ENCODE measurements at regions not wholly inside any gene's neighbourhood (a gene's known extent, or its start where the extent isn't known, plus 50 kb on each side); places are given as distances from the start of the nearest gene placed in this dataset.

DNA sequence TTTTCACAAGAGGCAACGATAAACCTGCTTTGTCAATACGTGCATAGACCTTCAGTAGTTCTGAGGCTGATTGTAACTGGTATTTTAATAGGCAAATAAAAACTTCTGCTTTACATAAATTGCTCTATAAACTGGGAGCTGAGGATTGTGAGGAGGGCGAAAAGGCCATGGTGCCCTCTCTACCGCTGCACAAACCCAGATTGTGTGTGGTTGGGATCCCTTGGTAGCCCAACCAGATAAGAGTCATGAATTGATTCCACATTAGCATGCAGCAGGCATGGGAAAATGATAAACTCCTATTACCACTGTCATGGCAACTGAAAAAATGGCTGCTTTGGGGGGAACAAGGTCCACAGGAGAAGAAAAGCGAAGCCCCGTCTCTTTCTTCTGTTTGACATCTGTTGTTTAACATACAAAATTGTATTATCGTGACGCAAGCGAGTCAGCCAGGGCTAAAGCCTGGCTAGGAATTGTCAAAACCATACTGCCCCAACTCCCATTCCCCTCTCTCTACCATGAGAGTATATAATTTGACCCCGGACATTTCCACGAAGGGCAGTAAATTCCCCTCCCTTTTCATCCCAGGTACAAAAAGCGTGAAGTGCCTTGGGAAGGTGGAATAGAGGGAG lies 157.8 kb upstream of the SALL4 start:
- no peaks in the 10 kb centered on the region for H3K79me2 ChIP-seq (ENCODE audit: insufficient read depth, low read depth, low read length)
- DNase-seq (ENCODE audit: low spot score), result no peak
- H3K4me2 ChIP-seq (ENCODE audit: low read length), result no peak overlapping the region
- ChIA-PET CTCF (ENCODE audit: unreplicated experiment) (no interaction called here), POLR2A (no interaction called here)
- no peak overlapping the region for H3K4me3 ChIP-seq (ENCODE audit: low read depth, low read length, poor library complexity, severe bottlenecking)
- no TSS peak for BruUV-seq (replicated peaks)
- no peak overlapping the region for H2AFZ ChIP-seq (ENCODE audit: low read length)
- no peaks in the 10 kb centered on the region for H4K20me1 ChIP-seq (ENCODE audit: insufficient read depth, low read length)
- H3K36me3 ChIP-seq (ENCODE audit: insufficient read depth, low read length), result no peaks in the 10 kb centered on the region
- intact Hi-C loops (cut with micrococcal nuclease; ENCODE audit: unreplicated experiment), result no loop called here
- no peaks in the 10 kb centered on the region for H3K9me3 ChIP-seq (ENCODE audit: low read length)
- no peaks in the 10 kb centered on the region for H3K9me2 ChIP-seq (ENCODE audit: insufficient read depth, low read length)
- H3K27ac ChIP-seq (ENCODE audit: low read depth, low read length, poor library complexity, severe bottlenecking), result no peak overlapping the region
- H3K4me1 ChIP-seq (ENCODE audit: insufficient read depth, low read length, poor library complexity, severe bottlenecking), result no peaks in the 10 kb centered on the region
- TF ChIP-seq EZH2phosphoT487 (IDR thresholded peaks at IDR 0.05; ENCODE audit: borderline replicate concordance, low read depth, low read length), result no peak
- TF ChIP-seq, protein P1, sequence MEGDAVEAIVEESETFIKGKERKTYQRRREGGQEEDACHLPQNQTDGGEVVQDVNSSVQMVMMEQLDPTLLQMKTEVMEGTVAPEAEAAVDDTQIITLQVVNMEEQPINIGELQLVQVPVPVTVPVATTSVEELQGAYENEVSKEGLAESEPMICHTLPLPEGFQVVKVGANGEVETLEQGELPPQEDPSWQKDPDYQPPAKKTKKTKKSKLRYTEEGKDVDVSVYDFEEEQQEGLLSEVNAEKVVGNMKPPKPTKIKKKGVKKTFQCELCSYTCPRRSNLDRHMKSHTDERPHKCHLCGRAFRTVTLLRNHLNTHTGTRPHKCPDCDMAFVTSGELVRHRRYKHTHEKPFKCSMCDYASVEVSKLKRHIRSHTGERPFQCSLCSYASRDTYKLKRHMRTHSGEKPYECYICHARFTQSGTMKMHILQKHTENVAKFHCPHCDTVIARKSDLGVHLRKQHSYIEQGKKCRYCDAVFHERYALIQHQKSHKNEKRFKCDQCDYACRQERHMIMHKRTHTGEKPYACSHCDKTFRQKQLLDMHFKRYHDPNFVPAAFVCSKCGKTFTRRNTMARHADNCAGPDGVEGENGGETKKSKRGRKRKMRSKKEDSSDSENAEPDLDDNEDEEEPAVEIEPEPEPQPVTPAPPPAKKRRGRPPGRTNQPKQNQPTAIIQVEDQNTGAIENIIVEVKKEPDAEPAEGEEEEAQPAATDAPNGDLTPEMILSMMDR (conservative IDR thresholded peaks at IDR 0.05; ENCODE audit: low read length), result no peak

GRCh38 chr20:51959066-51959542 lies 156.8 kb upstream of the SALL4 start:
- Histone ChIP-seq H2AFZ (ENCODE audit: low read length) (no peak overlapping the region; the same call in 1 of the 2 replicates), H3K36me3 (ENCODE audit: insufficient read depth, low read length) (no peaks in the 10 kb centered on the region), H3K27ac (ENCODE audit: low read depth, low read length, poor library complexity, severe bottlenecking) (no peak overlapping the region), H4K20me1 (ENCODE audit: insufficient read depth, low read length) (no peaks in the 10 kb centered on the region), H3K4me1 (ENCODE audit: insufficient read depth, low read length, poor library complexity, severe bottlenecking) (no peaks in the 10 kb centered on the region), H3K4me3 (ENCODE audit: low read depth, low read length, poor library complexity, severe bottlenecking) (no peak overlapping the region), H3K4me2 (ENCODE audit: low read length) (no peak overlapping the region), H3K9me2 (ENCODE audit: insufficient read depth, low read length) (no peaks in the 10 kb centered on the region), H3K79me2 (ENCODE audit: insufficient read depth, low read depth, low read length) (no peaks in the 10 kb centered on the region), H3K9me3 (ENCODE audit: low read length) (no peaks in the 10 kb centered on the region)
- no peak for DNase-seq (ENCODE audit: low spot score)
- intact Hi-C loops (cut with micrococcal nuclease; ENCODE audit: unreplicated experiment), result no loop called here
- ChIA-PET POLR2A (no interaction called here), CTCF (ENCODE audit: unreplicated experiment) (no interaction called here)
- TF ChIP-seq, protein P1 (conservative IDR thresholded peaks at IDR 0.05; ENCODE audit: low read length), result no peak
- BruUV-seq (replicated peaks), result no TSS peak

DNA sequence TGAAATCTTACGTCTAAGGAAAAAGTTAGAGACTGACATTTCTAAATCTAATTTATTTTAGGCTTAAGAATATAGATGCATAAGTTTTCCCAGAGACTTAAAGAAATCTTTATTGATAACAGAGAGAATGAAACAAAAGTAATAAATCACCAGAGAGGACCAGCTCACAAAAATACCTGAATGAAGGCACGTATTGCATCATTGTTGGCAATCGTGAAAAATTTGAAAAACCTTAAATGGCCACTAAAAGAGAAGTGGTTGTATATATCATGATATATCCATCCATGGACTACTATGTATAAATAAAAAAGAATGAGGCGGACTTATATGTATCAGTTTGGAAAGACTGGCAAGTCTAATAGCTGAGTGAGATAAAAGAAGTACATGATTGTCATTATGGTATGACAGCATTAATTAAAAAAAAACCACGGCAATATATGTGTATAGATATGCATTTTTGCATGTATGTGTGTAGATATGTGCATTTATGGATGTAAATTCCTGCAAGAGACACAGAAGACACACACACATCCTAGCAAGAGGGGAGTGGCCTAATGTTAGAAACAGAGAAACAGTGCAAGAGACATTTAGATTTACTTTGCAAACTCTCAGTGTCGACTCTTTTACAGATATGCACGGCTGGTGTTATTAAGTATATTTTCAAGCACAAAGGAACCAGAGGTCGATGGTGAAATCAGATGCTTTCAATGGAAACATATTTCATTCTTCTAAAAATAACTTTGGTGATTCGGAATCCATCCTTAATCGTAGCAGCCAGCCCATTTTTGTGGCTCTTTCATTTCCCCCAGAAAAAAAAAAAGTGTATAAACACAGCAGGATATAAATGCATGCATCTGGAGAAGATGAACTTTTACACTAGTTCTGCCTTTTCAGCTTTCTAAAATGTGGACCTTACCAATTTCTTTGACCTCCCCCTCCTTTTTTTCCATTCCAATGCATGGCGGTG lies 156.1 kb upstream of the SALL4 start:
- Histone ChIP-seq H3K79me2 (ENCODE audit: insufficient read depth, low read depth, low read length) (no peaks in the 10 kb centered on the region), H3K9me2 (ENCODE audit: insufficient read depth, low read length) (no peaks in the 10 kb centered on the region), H3K4me1 (ENCODE audit: insufficient read depth, low read length, poor library complexity, severe bottlenecking) (peaks cover 3% of the 10 kb centered on the region), H3K4me2 (ENCODE audit: low read length) (no peak overlapping the region), H2AFZ (ENCODE audit: low read length) (no peak overlapping the region; the same call in 1 of the 2 replicates), H4K20me1 (ENCODE audit: insufficient read depth, low read length) (no peaks in the 10 kb centered on the region), H3K27ac (ENCODE audit: low read depth, low read length, poor library complexity, severe bottlenecking) (no peak overlapping the region), H3K4me3 (ENCODE audit: low read depth, low read length, poor library complexity, severe bottlenecking) (no peak overlapping the region), H3K9me3 (ENCODE audit: low read length) (no peaks in the 10 kb centered on the region), H3K36me3 (ENCODE audit: insufficient read depth, low read length) (no peaks in the 10 kb centered on the region)
- TF ChIP-seq, protein P1 (conservative IDR thresholded peaks at IDR 0.05; ENCODE audit: low read length), result no peak
- TF ChIP-seq EZH2phosphoT487 (IDR thresholded peaks at IDR 0.05; ENCODE audit: borderline replicate concordance, low read depth, low read length), result no peak
- BruUV-seq (replicated peaks), result no TSS peak
- no peak for DNase-seq (ENCODE audit: low spot score)
- CTCF ChIA-PET (ENCODE audit: unreplicated experiment), result no interaction called here
- intact Hi-C loops (cut with micrococcal nuclease; ENCODE audit: unreplicated experiment), result no loop called here
- POLR2A ChIA-PET, result no interaction called here
